H9 (cell line): ENCODE measurements at regions not wholly inside any gene's neighbourhood (a gene's known extent, or its start where the extent isn't known, plus 50 kb on each side); places are given as distances from the start of the nearest gene placed in this dataset.

Experiments
- DNase-seq: peaks from one replicate; pipeline ENCODE4 v3.0.0-alpha.2; 2017
- H2AFZ ChIP-seq: one replicate; pipeline ENCODE4 v1.6.1; 2013; ENCODE audit warnings: mild to moderate bottlenecking, low read length, control low read depth, moderate library complexity
- H2AK5ac ChIP-seq: 2 replicates; pipeline ENCODE4 v1.6.1; 2013; ENCODE audit warnings: low read length, control low read depth, mixed read lengths; ENCODE audit not compliant: insufficient read length
- H2BK120ac ChIP-seq: one replicate; pipeline ENCODE4 v1.6.1; 2013; ENCODE audit warnings: low read depth, mild to moderate bottlenecking, low read length, control low read depth, inconsistent platforms; ENCODE audit not compliant: poor library complexity, severe bottlenecking
- H2BK12ac ChIP-seq: 2 replicates; pipeline ENCODE4 v1.6.1; 2013; ENCODE audit warnings: low read length, control low read depth, mixed read lengths, low read depth; ENCODE audit not compliant: insufficient read length
- H2BK15ac ChIP-seq: 2 replicates; pipeline ENCODE4 v1.6.1; 2013; ENCODE audit warnings: low read depth, low read length, control low read depth
- H2BK20ac ChIP-seq: one replicate; pipeline ENCODE4 v1.6.1; 2013; ENCODE audit warnings: low read depth, mild to moderate bottlenecking, low read length, control low read depth, inconsistent platforms; ENCODE audit not compliant: poor library complexity, severe bottlenecking
- H2BK5ac ChIP-seq: 2 replicates; pipeline ENCODE4 v1.6.1; 2013; ENCODE audit warnings: low read length, control low read depth, mixed read lengths; ENCODE audit not compliant: insufficient read length
- H3K14ac ChIP-seq: 2 replicates; pipeline ENCODE4 v1.6.1; 2013; ENCODE audit warnings: low read length, control low read depth; ENCODE audit not compliant: insufficient read depth
- H3K18ac ChIP-seq: 2 replicates; pipeline ENCODE4 v1.6.1; 2013; ENCODE audit warnings: low read depth, mild to moderate bottlenecking, mixed read lengths, low read length, control low read depth; ENCODE audit not compliant: insufficient read length
- H3K23ac ChIP-seq: 2 replicates; pipeline ENCODE4 v1.6.1; 2013; ENCODE audit warnings: low read length, control low read depth, mixed read lengths, low read depth; ENCODE audit not compliant: insufficient read length
- H3K23me2 ChIP-seq: 2 replicates; pipeline ENCODE4 v1.6.1; 2013; ENCODE audit warnings: low read depth, mild to moderate bottlenecking, mixed read lengths, low read length, control low read depth; ENCODE audit not compliant: insufficient read length, poor library complexity, severe bottlenecking
- H3K27ac ChIP-seq: 2 replicates; pipeline ENCODE4 v1.5.1; 2013; ENCODE audit warnings: low read length, control low read depth, mixed read lengths, low read depth; ENCODE audit not compliant: insufficient read length
- H3K27me3 ChIP-seq: 2 replicates; pipeline ENCODE4 v1.6.1; 2013; ENCODE audit warnings: low read length, control low read depth, inconsistent platforms; ENCODE audit not compliant: insufficient read depth
- H3K4ac ChIP-seq: 2 replicates; pipeline ENCODE4 v1.6.1; 2013; ENCODE audit warnings: low read depth, mild to moderate bottlenecking, control low read depth, inconsistent platforms, low read length, moderate library complexity
- H3K4me1 ChIP-seq: 2 replicates; pipeline ENCODE4 v1.6.1; 2013; ENCODE audit warnings: low read length, control low read depth, inconsistent platforms; ENCODE audit not compliant: insufficient read depth
- H3K4me2 ChIP-seq: 2 replicates; pipeline ENCODE4 v1.6.1; 2013; ENCODE audit warnings: low read length, control low read depth, mixed read lengths; ENCODE audit not compliant: insufficient read length, insufficient read depth
- H3K56ac ChIP-seq: 2 replicates; pipeline ENCODE4 v1.6.1; 2013; ENCODE audit warnings: low read depth, mild to moderate bottlenecking, mixed read lengths, low read length, control low read depth; ENCODE audit not compliant: insufficient read length
- H3K79me1 ChIP-seq: 2 replicates; pipeline ENCODE4 v1.6.1; 2013; ENCODE audit warnings: low read depth, mild to moderate bottlenecking, moderate library complexity, low read length, control low read depth, inconsistent platforms; ENCODE audit not compliant: insufficient read depth, poor library complexity, severe bottlenecking
- H3K79me2 ChIP-seq: 2 replicates; pipeline ENCODE4 v1.6.1; 2013; ENCODE audit warnings: low read length, control low read depth, inconsistent platforms; ENCODE audit not compliant: insufficient read depth
- H3K9ac ChIP-seq: 2 replicates; pipeline ENCODE4 v1.6.1; 2013; ENCODE audit warnings: low read length, control low read depth, mixed read lengths; ENCODE audit not compliant: insufficient read length; ENCODE audit errors: extremely low read depth
- H3K9me3 ChIP-seq: one replicate; pipeline ENCODE4 v1.6.1; 2013; ENCODE audit warnings: low read depth, low read length, inconsistent platforms; ENCODE audit not compliant: control insufficient read depth
- H3T11ph ChIP-seq: one replicate; pipeline ENCODE4 v1.6.1; 2013; ENCODE audit warnings: mild to moderate bottlenecking, low read length, control low read depth, inconsistent platforms
- H4K20me1 ChIP-seq: one replicate; pipeline ENCODE4 v1.6.1; 2013; ENCODE audit not compliant: control insufficient read depth, insufficient read length, insufficient read depth
- H4K5ac ChIP-seq: 2 replicates; pipeline ENCODE4 v1.6.1; 2013; ENCODE audit warnings: low read depth, mild to moderate bottlenecking, mixed read lengths, low read length, control low read depth; ENCODE audit not compliant: insufficient read length
- H4K8ac ChIP-seq: replicated peaks from 2 replicates; pipeline ENCODE4 v1.6.1; 2013; ENCODE audit warnings: low read length, control low read depth, mixed read lengths, low read depth; ENCODE audit not compliant: insufficient read length
- H4K91ac ChIP-seq: 2 replicates; pipeline ENCODE4 v1.6.1; 2013; ENCODE audit warnings: low read depth, mild to moderate bottlenecking, moderate library complexity, mixed read lengths, low read length, control low read depth; ENCODE audit not compliant: insufficient read length
- H3K27ac Mint-ChIP-seq, 3 experiments: 2 replicates in 2 of 3; 3 replicates in 1 of 3; pipeline ENCODE4 v1.8.0; 2020 to 2021; ENCODE audit warnings: mixed read lengths in 3 of 3, mild to moderate bottlenecking in 1 of 3, moderate library complexity in 1 of 3
- H3K27me3 Mint-ChIP-seq: 2 replicates; pipeline ENCODE4 v1.8.0; 2021; ENCODE audit warnings: low read depth, mild to moderate bottlenecking, moderate library complexity, mixed read lengths
- H3K36me3 Mint-ChIP-seq, 3 experiments: 2 replicates in 2 of 3; 3 replicates in 1 of 3; pipeline ENCODE4 v1.8.0; 2020 to 2021; ENCODE audit warnings: low read depth in 3 of 3, mixed read lengths in 3 of 3; ENCODE audit not compliant: insufficient read depth in 1 of 3
- H3K4me1 Mint-ChIP-seq, 2 experiments: 2 replicates each; pipeline ENCODE4 v1.8.0; 2020; ENCODE audit warnings: mixed read lengths in 2 of 2
- H3K4me3 Mint-ChIP-seq, 2 experiments: 2 replicates in 1 of 2; 3 replicates in 1 of 2; pipeline ENCODE4 v1.8.0; 2020 to 2021; ENCODE audit warnings: mild to moderate bottlenecking in 2 of 2, mixed read lengths in 2 of 2, moderate library complexity in 1 of 2
- H3K9me3 Mint-ChIP-seq, 2 experiments: 2 replicates in 1 of 2; 3 replicates in 1 of 2; pipeline ENCODE4 v1.8.0; 2020; ENCODE audit warnings: mild to moderate bottlenecking in 2 of 2, mixed read lengths in 2 of 2, moderate library complexity in 1 of 2
- WGBS: extraction: QIAGEN DNeasy Blood & Tissue Kit; methylation state at CpG from one replicate; pipeline ENCODE4 v1.1.7; 2013; ENCODE audit warnings: missing lambda C conversion rate, low lambda C conversion rate, mixed read lengths; ENCODE audit not compliant: insufficient read length; ENCODE audit errors: extremely low coverage; 5-methylcytosine and 5-hydroxymethylcytosine counted together
- TF ChIP-seq, protein P1 (sequence below): fragments of 200-600 bp; sonication (generic); conservative IDR thresholded peaks from 3 replicates; pipeline ENCODE4 v1.8.0; 2021; ENCODE audit warnings: antibody characterized with exemption, mild to moderate bottlenecking

DNA sequence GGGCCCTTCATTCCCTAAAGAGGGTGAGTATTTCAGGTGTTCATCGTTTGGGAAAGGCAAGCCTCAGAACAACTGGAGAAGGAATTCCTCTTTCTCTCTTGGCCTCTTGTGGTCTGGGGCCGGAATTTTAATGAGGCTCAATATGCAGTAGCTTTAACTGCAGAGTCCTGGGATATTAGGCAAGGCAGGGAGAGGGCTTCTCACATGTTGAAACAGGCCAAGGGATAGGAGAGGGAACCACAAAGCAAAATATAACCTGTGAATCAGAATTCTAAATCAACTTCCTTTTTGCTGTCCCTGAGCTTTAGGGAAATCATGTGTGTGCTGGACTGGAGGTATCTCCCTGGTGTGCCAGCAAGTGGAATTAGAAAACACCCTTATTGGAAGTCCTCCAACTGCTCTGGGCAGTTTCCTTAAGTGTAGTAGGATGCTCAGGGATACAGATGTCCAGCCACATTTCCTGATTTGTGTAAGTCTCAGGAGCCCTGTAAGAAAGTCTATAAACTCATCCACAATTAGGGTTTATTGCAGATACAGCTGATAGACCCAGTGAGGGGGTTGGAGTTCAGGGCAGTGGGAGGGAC, 215.8 kb upstream of the ZRANB2 start:
- no peak overlapping the region for H2BK12ac ChIP-seq
- H4K91ac ChIP-seq, result no peak overlapping the region
- H2BK20ac ChIP-seq, result no peak overlapping the region
- no peak overlapping the region for H3K14ac ChIP-seq
- no peak overlapping the region for H3K23ac ChIP-seq
- H3K4me1 Mint-ChIP-seq, result peaks cover 3% of the 10 kb centered on the region in 2 experiments; a peak in 3 of 4 replicates
- H3K36me3 Mint-ChIP-seq, result peaks cover 0 to 4% (median 0%) of the 10 kb centered on the region in 3 experiments; a peak in 3 of 7 replicates
- H3K56ac ChIP-seq, result no peak overlapping the region
- no peak overlapping the region for H3T11ph ChIP-seq
- peaks cover 0 to 3% of the 10 kb centered on the region in 2 experiments; a peak in 2 of 5 replicates for H3K9me3 Mint-ChIP-seq
- no peak overlapping the region for H2BK120ac ChIP-seq
- no peak overlapping the region for H3K27ac Mint-ChIP-seq
- H3K27ac ChIP-seq, result no peak overlapping the region
- H4K8ac ChIP-seq, result no peak overlapping the region
- TF ChIP-seq, protein P1, sequence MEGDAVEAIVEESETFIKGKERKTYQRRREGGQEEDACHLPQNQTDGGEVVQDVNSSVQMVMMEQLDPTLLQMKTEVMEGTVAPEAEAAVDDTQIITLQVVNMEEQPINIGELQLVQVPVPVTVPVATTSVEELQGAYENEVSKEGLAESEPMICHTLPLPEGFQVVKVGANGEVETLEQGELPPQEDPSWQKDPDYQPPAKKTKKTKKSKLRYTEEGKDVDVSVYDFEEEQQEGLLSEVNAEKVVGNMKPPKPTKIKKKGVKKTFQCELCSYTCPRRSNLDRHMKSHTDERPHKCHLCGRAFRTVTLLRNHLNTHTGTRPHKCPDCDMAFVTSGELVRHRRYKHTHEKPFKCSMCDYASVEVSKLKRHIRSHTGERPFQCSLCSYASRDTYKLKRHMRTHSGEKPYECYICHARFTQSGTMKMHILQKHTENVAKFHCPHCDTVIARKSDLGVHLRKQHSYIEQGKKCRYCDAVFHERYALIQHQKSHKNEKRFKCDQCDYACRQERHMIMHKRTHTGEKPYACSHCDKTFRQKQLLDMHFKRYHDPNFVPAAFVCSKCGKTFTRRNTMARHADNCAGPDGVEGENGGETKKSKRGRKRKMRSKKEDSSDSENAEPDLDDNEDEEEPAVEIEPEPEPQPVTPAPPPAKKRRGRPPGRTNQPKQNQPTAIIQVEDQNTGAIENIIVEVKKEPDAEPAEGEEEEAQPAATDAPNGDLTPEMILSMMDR, result no peak
- no peak overlapping the region for H4K5ac ChIP-seq
- no peaks in the 10 kb centered on the region for H3K27me3 ChIP-seq
- no peak overlapping the region for H2AFZ ChIP-seq
- H2BK15ac ChIP-seq, result no peak overlapping the region
- H3K4me2 ChIP-seq, result no peak overlapping the region
- H4K20me1 ChIP-seq, result no peaks in the 10 kb centered on the region
- no peak overlapping the region for H2BK5ac ChIP-seq
- no CpG with 5 or more reads among the region's 2 CpGs for WGBS
- no peaks in the 10 kb centered on the region for H3K79me2 ChIP-seq
- H3K4me1 ChIP-seq, result no peaks in the 10 kb centered on the region
- no peaks in the 10 kb centered on the region for H3K79me1 ChIP-seq
- H3K9me3 ChIP-seq, result no peaks in the 10 kb centered on the region
- H2AK5ac ChIP-seq, result no peak overlapping the region
- no peak for DNase-seq
- H3K23me2 ChIP-seq, result no peaks in the 10 kb centered on the region
- no peak overlapping the region for H3K4me3 Mint-ChIP-seq
- no peaks in the 10 kb centered on the region for H3K27me3 Mint-ChIP-seq
- no peak overlapping the region for H3K4ac ChIP-seq
- H3K18ac ChIP-seq, result no peak overlapping the region
- no peak overlapping the region for H3K9ac ChIP-seq
